ENCODE measurements at regions not wholly inside any gene's neighbourhood (a gene's known extent, or its start where the extent isn't known, plus 50 kb on each side); places are given as distances from the start of the nearest gene placed in this dataset.

DNA sequence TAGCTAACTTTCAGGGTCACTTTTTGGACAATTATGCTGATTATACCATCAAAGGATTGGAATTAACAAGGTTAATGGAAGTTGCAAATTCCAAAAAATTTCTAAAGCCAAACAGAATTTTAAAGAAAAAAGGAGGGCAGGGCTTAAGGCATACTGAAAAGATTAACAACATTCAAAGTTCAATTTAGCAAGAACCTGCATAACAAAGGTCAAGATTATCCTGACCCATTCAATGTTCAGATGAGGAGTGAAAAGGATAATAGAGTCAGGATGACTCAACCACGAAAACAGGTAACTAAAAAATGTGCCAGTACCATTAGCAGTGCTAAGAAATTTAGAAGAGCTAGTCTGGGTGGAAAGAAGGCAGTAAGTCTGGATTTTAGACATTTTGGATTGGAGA lies 139.8 kb upstream of the HNMT start:
- Histone ChIP-seq H3K27ac (ENCODE audit: low read depth, low read length) (no peak overlapping the region), H3K36me3 (ENCODE audit: insufficient read depth, low read length) (no peaks in the 10 kb centered on the region), H3K4me2 (ENCODE audit: low read length) (no peak overlapping the region), H3K27me3 (ENCODE audit: insufficient read depth, low read length) (no peaks in the 10 kb centered on the region), H3K4me1 (ENCODE audit: insufficient read depth, low read length) (no peaks in the 10 kb centered on the region), H3K79me2 (ENCODE audit: insufficient read depth, low read length) (no peaks in the 10 kb centered on the region), H4K20me1 (ENCODE audit: insufficient read depth, low read length) (no peaks in the 10 kb centered on the region), H3K9ac (ENCODE audit: low read length) (no peak overlapping the region), H3K9me3 (ENCODE audit: insufficient read depth, low read depth, low read length) (no peaks in the 10 kb centered on the region), H2AFZ (ENCODE audit: low read depth, low read length) (no peak overlapping the region), H3K4me3 (ENCODE audit: insufficient read depth, low read depth, low read length) (no peak overlapping the region)
- no peak for DNase-seq (ENCODE audit: low read depth)
- TF ChIP-seq EZH2 (IDR thresholded peaks at IDR 0.05; ENCODE audit: insufficient read depth, low read length): no peak
- no peak for TF ChIP-seq CTCF (IDR thresholded peaks at IDR 0.05; ENCODE audit: insufficient read depth, low read depth, low read length)
- Mint-ChIP-seq H3K4me3 (ENCODE audit: unreplicated experiment) (no peak overlapping the region), H3K36me3 (ENCODE audit: low read depth, unreplicated experiment) (no peaks in the 10 kb centered on the region), H3K4me1 (ENCODE audit: low read depth, unreplicated experiment) (no peaks in the 10 kb centered on the region), H3K9me3 (ENCODE audit: unreplicated experiment) (peaks cover 5% of the 10 kb centered on the region), H3K27ac (ENCODE audit: unreplicated experiment) (no peak overlapping the region), H3K27me3 (ENCODE audit: low read depth, unreplicated experiment) (no peaks in the 10 kb centered on the region)
- no peak for FAIRE-seq

GRCh38 chr2:137826373-137827372 lies 137.6 kb upstream of the HNMT start:
- no peak overlapping the region for H3K9ac ChIP-seq (ENCODE audit: low read length)
- H3K4me1 ChIP-seq (ENCODE audit: insufficient read depth, low read length): no peaks in the 10 kb centered on the region
- H3K27me3 ChIP-seq (ENCODE audit: insufficient read depth, low read length): no peaks in the 10 kb centered on the region
- no peaks in the 10 kb centered on the region for H3K9me3 ChIP-seq (ENCODE audit: insufficient read depth, low read depth, low read length)
- no peaks in the 10 kb centered on the region for H3K27me3 Mint-ChIP-seq (ENCODE audit: low read depth, unreplicated experiment)
- H3K4me3 ChIP-seq (ENCODE audit: insufficient read depth, low read depth, low read length): no peak overlapping the region
- H3K79me2 ChIP-seq (ENCODE audit: insufficient read depth, low read length): no peaks in the 10 kb centered on the region
- no peaks in the 10 kb centered on the region for H4K20me1 ChIP-seq (ENCODE audit: insufficient read depth, low read length)
- no peak for TF ChIP-seq EZH2 (IDR thresholded peaks at IDR 0.05; ENCODE audit: insufficient read depth, low read length)
- no peak for TF ChIP-seq CTCF (IDR thresholded peaks at IDR 0.05; ENCODE audit: insufficient read depth, low read depth, low read length)
- DNase-seq (ENCODE audit: low read depth) (no peak), FAIRE-seq (no peak)
- H3K27ac Mint-ChIP-seq (ENCODE audit: unreplicated experiment): no peak overlapping the region
- no peaks in the 10 kb centered on the region for H3K4me1 Mint-ChIP-seq (ENCODE audit: low read depth, unreplicated experiment)
- H3K36me3 ChIP-seq (ENCODE audit: insufficient read depth, low read length): no peaks in the 10 kb centered on the region
- H3K27ac ChIP-seq (ENCODE audit: low read depth, low read length): no peak overlapping the region
- H3K36me3 Mint-ChIP-seq (ENCODE audit: low read depth, unreplicated experiment): no peaks in the 10 kb centered on the region
- no peak overlapping the region for H3K4me3 Mint-ChIP-seq (ENCODE audit: unreplicated experiment)
- peaks cover 3% of the 10 kb centered on the region for H3K9me3 Mint-ChIP-seq (ENCODE audit: unreplicated experiment)
- no peak overlapping the region for H3K4me2 ChIP-seq (ENCODE audit: low read length)
- no peak overlapping the region for H2AFZ ChIP-seq (ENCODE audit: low read depth, low read length)

GRCh38 chr2:137828624-137829023 lies 135.6 kb upstream of the HNMT start:
- Mint-ChIP-seq H3K9me3 (ENCODE audit: unreplicated experiment) (peaks cover 3% of the 10 kb centered on the region), H3K27ac (ENCODE audit: unreplicated experiment) (no peak overlapping the region), H3K36me3 (ENCODE audit: low read depth, unreplicated experiment) (no peaks in the 10 kb centered on the region), H3K4me3 (ENCODE audit: unreplicated experiment) (no peak overlapping the region), H3K27me3 (ENCODE audit: low read depth, unreplicated experiment) (no peaks in the 10 kb centered on the region), H3K4me1 (ENCODE audit: low read depth, unreplicated experiment) (no peaks in the 10 kb centered on the region)
- no peaks in the 10 kb centered on the region for H3K4me1 ChIP-seq (ENCODE audit: insufficient read depth, low read length)
- no peak for DNase-seq (ENCODE audit: low read depth)
- H3K4me3 ChIP-seq (ENCODE audit: insufficient read depth, low read depth, low read length): no peak overlapping the region
- H3K4me2 ChIP-seq (ENCODE audit: low read length): no peak overlapping the region
- no peaks in the 10 kb centered on the region for H3K79me2 ChIP-seq (ENCODE audit: insufficient read depth, low read length)
- H3K9me3 ChIP-seq (ENCODE audit: insufficient read depth, low read depth, low read length): no peaks in the 10 kb centered on the region
- no peak for TF ChIP-seq EZH2 (IDR thresholded peaks at IDR 0.05; ENCODE audit: insufficient read depth, low read length)
- no peak for TF ChIP-seq CTCF (IDR thresholded peaks at IDR 0.05; ENCODE audit: insufficient read depth, low read depth, low read length)
- H2AFZ ChIP-seq (ENCODE audit: low read depth, low read length): no peak overlapping the region
- H3K9ac ChIP-seq (ENCODE audit: low read length): no peak overlapping the region
- no peaks in the 10 kb centered on the region for H3K27me3 ChIP-seq (ENCODE audit: insufficient read depth, low read length)
- no peaks in the 10 kb centered on the region for H3K36me3 ChIP-seq (ENCODE audit: insufficient read depth, low read length)
- no peaks in the 10 kb centered on the region for H4K20me1 ChIP-seq (ENCODE audit: insufficient read depth, low read length)
- H3K27ac ChIP-seq (ENCODE audit: low read depth, low read length): no peak overlapping the region
- no peak for FAIRE-seq
